GM23248 (cell line): ENCODE measurements at regions not wholly inside any gene's neighbourhood (a gene's known extent, or its start where the extent isn't known, plus 50 kb on each side); places are given as distances from the start of the nearest gene placed in this dataset.

Source experiments
- EZH2 ChIP-seq: fragments of 200-600 bp; sonication (generic); IDR thresholded peaks from 2 replicates; pipeline ENCODE4 v1.6.1; 2018; ENCODE audit warnings: antibody characterized with exemption, mild to moderate bottlenecking; ENCODE audit not compliant: insufficient read depth, poor library complexity, severe bottlenecking
- EZH2phosphoT487 ChIP-seq: fragments of 200-600 bp; sonication (generic); IDR thresholded peaks from 2 replicates; pipeline ENCODE4 v1.6.1; 2018; ENCODE audit warnings: antibody characterized with exemption, moderate library complexity, mild to moderate bottlenecking, low read depth; ENCODE audit not compliant: insufficient read depth

- TF ChIP-seq EZH2 (no peak), EZH2phosphoT487 (no peak)
These were observed 437.7 kb downstream of the DIPK2A start for GRCh38 chr3:144409319-144409718.
